BJ (cell line): ENCODE measurements at regions not wholly inside any gene's neighbourhood (a gene's known extent, or its start where the extent isn't known, plus 50 kb on each side); places are given as distances from the start of the nearest gene placed in this dataset.
"Not testable (repeated sequence)": the region's sequence is repeated elsewhere in the genome, so short reads cannot be mapped to it uniquely, and the experiment has no call there.

ENCODE experiments used
- CTCF ChIA-PET: fragments of 350-600 bp; formaldehyde crosslinking; extraction: SDS; loops from one replicate; lab custom pipeline; 2021; ENCODE audit warnings: antibody characterized with exemption, inconsistent platforms; lab: Yijun Ruan, JAX
- POLR2A ChIA-PET: fragments of 300-600 bp; sonication (Branson Sonifier 250); formaldehyde crosslinking; extraction: SDS; loops from one replicate; lab custom pipeline; 2021; ENCODE audit warnings: antibody characterized with exemption; lab: Charles Lee
- DNase-seq: peaks from one replicate; pipeline ENCODE4 v3.0.0-alpha.2; 2011; ENCODE audit warnings: low read depth
- H3K27me3 ChIP-seq: 2 replicates; pipeline ENCODE4 v1.6.0; 2011; ENCODE audit warnings: low read length; ENCODE audit not compliant: control insufficient read depth, insufficient read depth
- H3K36me3 ChIP-seq: 2 replicates; pipeline ENCODE4 v1.5.1; 2011; ENCODE audit warnings: low read length; ENCODE audit not compliant: control insufficient read depth, insufficient read depth
- H3K4me3 ChIP-seq: 2 replicates; pipeline ENCODE4 v1.5.1; 2011; ENCODE audit warnings: low read depth, mild to moderate bottlenecking, control low read depth, low read length
- CTCF ChIP-seq: IDR thresholded peaks from 2 replicates; pipeline ENCODE4 v1.5.1; 2011; ENCODE audit warnings: low read depth, mild to moderate bottlenecking, control low read depth, inconsistent platforms, low read length, moderate library complexity; ENCODE audit not compliant: insufficient read depth

DNA sequence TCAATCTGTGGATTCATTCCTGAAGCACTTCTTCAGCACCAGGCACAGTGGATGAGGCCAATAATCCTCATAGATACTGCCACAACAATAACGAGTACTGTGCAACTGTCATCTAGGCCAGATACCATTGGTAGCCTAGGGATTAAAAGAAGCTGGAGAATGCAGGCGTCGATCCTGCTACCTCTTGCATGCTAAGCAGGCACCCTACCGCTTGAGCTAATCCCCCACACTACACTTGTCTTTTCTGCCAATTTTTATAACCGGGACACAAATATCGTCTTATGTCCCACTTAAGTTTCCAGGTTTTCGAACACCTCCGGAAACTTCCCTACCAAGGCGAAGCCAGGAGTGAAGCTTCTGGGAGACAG, 90.2 kb upstream of the ZNF322 start:
- DNase-seq, CTCF ChIA-PET, H3K4me3 ChIP-seq, POLR2A ChIA-PET, H3K27me3 ChIP-seq, H3K36me3 ChIP-seq: not testable (repeated sequence)

DNA sequence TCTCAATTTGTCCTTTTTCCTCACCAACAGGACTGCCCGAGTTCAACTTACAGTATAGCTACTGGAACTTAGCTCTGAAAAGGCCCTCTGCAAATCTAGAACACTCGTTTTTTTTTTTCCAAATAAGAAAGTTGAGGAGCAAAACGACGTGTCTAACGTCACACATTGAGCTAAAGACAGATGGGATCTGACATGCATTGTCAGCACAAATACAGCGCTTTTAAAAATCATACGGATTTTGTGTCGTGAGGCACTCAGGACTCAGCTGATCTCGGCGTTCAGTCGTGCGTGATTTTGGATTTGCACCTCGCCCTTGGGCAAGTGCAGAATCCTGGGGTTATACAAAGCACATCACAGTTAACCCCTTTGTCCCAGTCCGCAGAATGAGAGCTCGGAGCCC, 94.7 kb upstream of the ZNF322 start:
- no peak for DNase-seq
- ChIA-PET CTCF (no interaction called here), POLR2A (no interaction called here)
- H3K36me3 ChIP-seq: no peaks in the 10 kb centered on the region
- no peak for TF ChIP-seq CTCF
- no peaks in the 10 kb centered on the region; the same call in 1 of the 2 replicates for H3K27me3 ChIP-seq
- no peak overlapping the region for H3K4me3 ChIP-seq

GRCh38 chr6:26754801-26755200, 95.3 kb upstream of the ZNF322 start:
- H3K4me3 ChIP-seq, CTCF ChIA-PET, POLR2A ChIA-PET, H3K27me3 ChIP-seq, H3K36me3 ChIP-seq, DNase-seq: not testable (repeated sequence)

DNA sequence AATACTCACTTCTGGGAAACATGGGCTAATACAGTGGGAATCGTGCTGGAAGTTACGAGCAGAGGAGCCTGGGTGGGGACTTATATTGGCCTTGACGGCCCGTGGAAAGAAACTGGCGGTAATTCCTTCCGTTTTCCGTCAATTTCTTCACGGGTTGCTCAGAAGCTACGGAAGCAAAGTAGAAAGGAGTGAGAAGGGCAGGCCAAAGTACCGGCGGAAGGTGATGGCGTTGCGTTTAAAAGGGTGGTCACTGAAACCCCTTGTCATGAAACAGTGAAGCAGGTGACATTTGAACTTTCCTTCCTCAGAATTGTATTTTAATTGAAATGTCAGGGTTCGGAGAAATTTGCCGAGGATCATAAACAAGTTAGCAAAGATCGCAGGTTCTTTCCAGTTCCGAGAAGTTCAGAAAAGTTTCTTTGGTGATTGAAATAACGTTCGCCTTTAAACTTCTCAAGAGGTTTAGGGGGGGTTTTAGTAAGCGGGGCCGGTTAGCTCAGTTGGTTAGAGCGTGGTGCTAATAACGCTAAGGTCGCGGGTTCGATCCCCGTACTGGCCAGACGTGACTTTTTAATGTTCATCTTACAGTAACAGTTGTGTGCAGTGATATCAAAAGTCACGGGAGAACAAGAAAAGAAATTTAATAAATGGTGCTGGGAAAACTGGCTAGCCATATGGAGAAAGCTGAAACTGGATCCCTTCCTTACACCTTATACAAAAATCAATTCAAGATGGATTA, 96.7 kb upstream of the ZNF322 start:
- CTCF ChIA-PET, POLR2A ChIA-PET, H3K27me3 ChIP-seq, DNase-seq, H3K36me3 ChIP-seq, H3K4me3 ChIP-seq: not testable (repeated sequence)

DNA sequence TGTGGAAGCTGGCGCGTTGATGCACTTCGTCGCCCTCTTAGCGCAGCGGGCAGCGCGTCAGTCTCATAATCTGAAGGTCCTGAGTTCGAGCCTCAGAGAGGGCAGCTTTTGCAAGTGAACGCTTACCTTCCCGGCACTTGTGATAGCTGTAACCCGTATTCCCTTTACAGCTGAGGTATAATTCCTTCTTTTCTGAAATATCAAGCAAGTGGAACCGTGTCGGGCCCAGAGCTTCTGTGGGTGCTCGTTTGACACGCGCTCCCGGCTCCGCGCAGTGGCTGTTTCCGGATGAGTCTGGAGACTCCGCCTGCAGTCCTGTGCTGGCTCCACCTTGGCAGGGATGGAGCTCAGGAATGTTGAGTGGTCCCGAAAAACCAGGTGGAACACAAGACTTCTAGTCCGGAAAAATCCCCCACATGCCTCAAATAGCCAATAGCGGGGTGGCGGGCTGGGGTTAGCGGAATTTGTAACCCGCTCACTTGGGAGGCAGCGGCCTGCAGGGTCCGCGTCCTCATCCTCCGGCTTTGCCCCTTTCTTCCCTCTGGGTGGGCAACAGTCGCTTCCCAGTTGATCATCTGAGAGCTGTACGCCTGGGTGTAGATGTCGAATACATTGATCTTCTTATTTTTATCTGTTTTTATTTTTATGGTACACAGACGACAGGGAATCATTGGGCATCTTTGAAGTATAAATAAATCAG, 106.8 kb upstream of the ZNF322 start:
- POLR2A ChIA-PET, H3K4me3 ChIP-seq, DNase-seq, H3K36me3 ChIP-seq, CTCF ChIA-PET, H3K27me3 ChIP-seq: not testable (repeated sequence)

DNA sequence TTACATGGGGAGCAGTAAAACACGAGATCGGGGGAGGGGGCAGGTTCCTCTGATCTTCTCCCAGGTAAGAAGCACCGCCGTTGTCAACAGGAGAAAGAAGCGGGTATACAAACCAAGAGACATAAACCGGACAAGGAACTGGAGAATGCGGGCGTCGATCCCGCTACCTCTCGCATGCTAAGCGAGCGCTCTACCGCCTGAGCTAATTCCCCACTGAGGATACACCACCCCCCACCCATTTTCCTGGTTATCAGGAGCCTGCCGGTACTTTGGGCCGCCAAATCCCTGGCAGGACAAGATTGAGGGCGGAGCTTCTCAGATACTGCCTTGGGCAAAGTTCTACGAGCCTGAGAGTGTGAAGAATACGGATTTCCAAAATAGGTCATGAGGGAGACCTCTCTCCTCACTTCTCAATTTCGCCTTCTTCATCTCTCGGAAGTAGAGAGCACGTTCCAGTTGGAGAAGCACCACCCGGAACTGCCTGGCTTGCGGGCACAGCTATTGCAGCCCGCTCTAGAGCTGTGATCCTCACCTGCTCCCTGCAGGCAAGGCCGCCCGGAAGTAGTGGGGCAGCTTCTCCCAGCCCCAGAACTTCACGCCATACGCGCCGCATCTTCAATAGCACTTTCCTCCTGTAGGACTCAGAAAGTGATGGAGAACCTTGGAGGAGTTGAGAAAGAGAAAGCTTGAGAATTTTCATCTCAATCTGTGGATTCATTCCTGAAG, 111.6 kb upstream of the ZNF322 start:
- CTCF ChIA-PET, POLR2A ChIA-PET, H3K27me3 ChIP-seq, DNase-seq, H3K36me3 ChIP-seq, H3K4me3 ChIP-seq: not testable (repeated sequence)

GRCh38 chr6:26773414-26773813, 113.9 kb upstream of the ZNF322 start:
- H3K4me3 ChIP-seq, POLR2A ChIA-PET, CTCF ChIA-PET, H3K27me3 ChIP-seq, DNase-seq, H3K36me3 ChIP-seq: not testable (repeated sequence)

GRCh38 chr6:26780563-26780962, 121.0 kb upstream of the ZNF322 start:
- CTCF ChIA-PET, H3K27me3 ChIP-seq, H3K4me3 ChIP-seq, POLR2A ChIA-PET, DNase-seq, H3K36me3 ChIP-seq: not testable (repeated sequence)

DNA sequence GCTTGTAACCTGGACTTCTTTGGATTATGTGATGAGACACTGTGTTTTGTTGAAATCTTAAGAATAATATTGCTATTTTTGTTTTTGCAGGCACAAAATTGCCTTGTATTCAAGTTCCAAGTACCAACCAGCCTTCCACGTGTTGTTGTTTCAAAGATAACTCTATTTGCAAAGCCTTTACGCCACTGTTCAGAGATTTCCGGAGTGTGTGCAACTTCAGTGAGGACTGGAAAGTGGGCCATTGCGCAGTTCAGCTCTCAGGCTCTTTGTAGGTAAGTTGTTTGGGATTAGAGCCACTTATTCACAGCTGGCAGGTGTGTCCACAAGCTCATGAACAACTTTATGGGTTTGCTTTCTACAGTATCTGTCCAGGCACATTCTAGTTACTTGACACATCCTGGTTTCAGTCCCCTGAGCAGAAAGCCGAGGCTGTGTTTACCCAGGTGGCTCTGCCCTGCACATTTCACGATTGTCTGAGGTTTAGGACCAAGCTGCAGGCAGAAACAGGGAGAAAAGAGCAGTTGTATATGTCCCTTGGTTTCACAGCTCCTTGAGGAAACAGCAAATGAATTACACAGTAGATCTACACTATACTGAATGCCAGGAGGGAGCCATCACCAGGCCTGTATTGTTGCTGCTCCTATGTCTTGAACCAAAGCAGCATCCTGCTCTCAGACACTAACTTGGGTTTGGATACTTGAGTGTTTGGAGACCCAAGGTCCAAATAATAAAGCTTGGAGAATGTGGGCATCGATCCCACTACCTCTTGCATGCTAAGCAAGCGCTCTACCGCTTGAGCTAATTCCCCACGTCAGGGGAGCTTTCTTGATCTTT, 136.1 kb upstream of the ZNF322 start:
- H3K4me3 ChIP-seq, DNase-seq, H3K36me3 ChIP-seq, CTCF ChIA-PET, H3K27me3 ChIP-seq, POLR2A ChIA-PET: not testable (repeated sequence)

GRCh38 chr6:26799903-26800633, 140.5 kb upstream of the ZNF322 start:
- H3K27me3 ChIP-seq, H3K4me3 ChIP-seq, DNase-seq, CTCF ChIA-PET, POLR2A ChIA-PET, H3K36me3 ChIP-seq: not testable (repeated sequence)

- H3K27me3 ChIP-seq, DNase-seq, H3K4me3 ChIP-seq, H3K36me3 ChIP-seq, CTCF ChIA-PET, POLR2A ChIA-PET: not testable (repeated sequence)
These were observed 144.2 kb upstream of the ZNF322 start for GRCh38 chr6:26803762-26804161.
